DND-41 (cell line): ENCODE measurements at regions not wholly inside any gene's neighbourhood (a gene's known extent, or its start where the extent isn't known, plus 50 kb on each side); places are given as distances from the start of the nearest gene placed in this dataset.

Source experiments
- ATAC-seq: fragments of 200-7000 bp; cut with Tn5 transposase; 3 replicates; pipeline ENCODE4 v1.9.1; 2021; ENCODE audit warnings: low read depth; ENCODE audit not compliant: insufficient read depth
- DNase-seq: peaks from one replicate; pipeline ENCODE4 v3.0.0-alpha.2; 2020
- H2AFZ ChIP-seq: 2 replicates; pipeline ENCODE4 v1.6.0; 2012; ENCODE audit warnings: low read depth, low read length
- H3K27ac ChIP-seq: 2 replicates; pipeline ENCODE4 v1.5.1; 2012; ENCODE audit warnings: low read length, inconsistent platforms
- H3K27me3 ChIP-seq: fragments of 200-600 bp; sonication (generic); 2 replicates; pipeline ENCODE4 v1.6.0; 2012; ENCODE audit warnings: low read length, mild to moderate bottlenecking, inconsistent platforms; ENCODE audit not compliant: insufficient read depth, poor library complexity
- H3K36me3 ChIP-seq: 2 replicates; pipeline ENCODE4 v1.5.1; 2012; ENCODE audit warnings: low read length, inconsistent platforms; ENCODE audit not compliant: insufficient read depth
- H3K4me1 ChIP-seq: 2 replicates; pipeline ENCODE4 v1.5.1; 2012; ENCODE audit warnings: mild to moderate bottlenecking, low read length; ENCODE audit not compliant: insufficient read depth
- H3K4me2 ChIP-seq: 2 replicates; pipeline ENCODE4 v1.6.0; 2012; ENCODE audit warnings: mild to moderate bottlenecking, moderate library complexity, low read length, inconsistent platforms; ENCODE audit not compliant: insufficient read depth
- H3K4me3 ChIP-seq, 2 experiments: fragments of 200-600 bp in 1 of 2; shearing (Covaris generic) in 1 of 2; 2 replicates each; pipeline ENCODE4 v1.5.1; 2012 to 2016; ENCODE audit warnings: inconsistent platforms in 2 of 2, low read length in 2 of 2, mild to moderate bottlenecking in 2 of 2, low read depth in 1 of 2, moderate library complexity in 1 of 2
- H3K79me2 ChIP-seq: 2 replicates; pipeline ENCODE4 v1.6.0; 2012; ENCODE audit warnings: low read length, inconsistent platforms; ENCODE audit not compliant: insufficient read depth
- H3K9ac ChIP-seq: 2 replicates; pipeline ENCODE4 v1.6.0; 2012; ENCODE audit warnings: low read depth, mild to moderate bottlenecking, inconsistent platforms, low read length, moderate library complexity
- H3K9me3 ChIP-seq: 2 replicates; pipeline ENCODE4 v1.5.1; 2012; ENCODE audit warnings: low read length, moderate library complexity, mild to moderate bottlenecking, inconsistent platforms; ENCODE audit not compliant: insufficient read depth, severe bottlenecking
- H4K20me1 ChIP-seq: 2 replicates; pipeline ENCODE4 v1.6.0; 2012; ENCODE audit warnings: low read length; ENCODE audit not compliant: insufficient read depth
- EZH2 ChIP-seq: IDR thresholded peaks from 3 replicates; pipeline ENCODE4 v1.6.1; 2012; ENCODE audit warnings: borderline replicate concordance, low read depth, mild to moderate bottlenecking, moderate library complexity, low read length, inconsistent platforms; ENCODE audit not compliant: severe bottlenecking
- TF ChIP-seq, protein P1 (sequence below): IDR thresholded peaks from 2 replicates; pipeline ENCODE4 v1.5.1; 2012; ENCODE audit warnings: borderline replicate concordance, low read length, moderate library complexity, mild to moderate bottlenecking; ENCODE audit not compliant: poor library complexity, severe bottlenecking; ENCODE audit errors: extremely low read depth

DNA sequence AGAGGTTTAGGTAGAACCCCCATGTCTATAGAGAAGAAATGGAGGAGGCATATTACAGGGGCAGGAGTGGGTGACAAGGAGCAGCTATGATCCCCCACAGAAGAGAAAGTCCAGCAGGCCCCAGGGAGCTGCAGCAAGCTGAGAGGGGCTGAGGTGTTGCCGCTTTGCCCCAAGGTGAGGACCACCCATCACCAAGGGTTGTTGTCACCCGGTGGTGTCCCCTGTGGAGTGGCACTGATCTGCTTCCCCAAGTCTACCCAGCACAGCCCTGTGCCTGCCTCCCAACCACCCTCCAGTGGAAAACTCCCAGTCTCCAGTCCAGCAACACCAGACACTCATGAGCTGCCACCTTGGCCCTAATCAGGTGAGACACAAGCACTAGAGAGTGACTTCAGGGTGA is 149.3 kb upstream of the NOCT start:
- TF ChIP-seq, protein P1, sequence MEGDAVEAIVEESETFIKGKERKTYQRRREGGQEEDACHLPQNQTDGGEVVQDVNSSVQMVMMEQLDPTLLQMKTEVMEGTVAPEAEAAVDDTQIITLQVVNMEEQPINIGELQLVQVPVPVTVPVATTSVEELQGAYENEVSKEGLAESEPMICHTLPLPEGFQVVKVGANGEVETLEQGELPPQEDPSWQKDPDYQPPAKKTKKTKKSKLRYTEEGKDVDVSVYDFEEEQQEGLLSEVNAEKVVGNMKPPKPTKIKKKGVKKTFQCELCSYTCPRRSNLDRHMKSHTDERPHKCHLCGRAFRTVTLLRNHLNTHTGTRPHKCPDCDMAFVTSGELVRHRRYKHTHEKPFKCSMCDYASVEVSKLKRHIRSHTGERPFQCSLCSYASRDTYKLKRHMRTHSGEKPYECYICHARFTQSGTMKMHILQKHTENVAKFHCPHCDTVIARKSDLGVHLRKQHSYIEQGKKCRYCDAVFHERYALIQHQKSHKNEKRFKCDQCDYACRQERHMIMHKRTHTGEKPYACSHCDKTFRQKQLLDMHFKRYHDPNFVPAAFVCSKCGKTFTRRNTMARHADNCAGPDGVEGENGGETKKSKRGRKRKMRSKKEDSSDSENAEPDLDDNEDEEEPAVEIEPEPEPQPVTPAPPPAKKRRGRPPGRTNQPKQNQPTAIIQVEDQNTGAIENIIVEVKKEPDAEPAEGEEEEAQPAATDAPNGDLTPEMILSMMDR: no peak
- no peak for TF ChIP-seq EZH2
- H2AFZ ChIP-seq: no peak overlapping the region
- H3K36me3 ChIP-seq: no peaks in the 10 kb centered on the region
- H3K4me2 ChIP-seq: no peak overlapping the region
- H3K27me3 ChIP-seq: no peaks in the 10 kb centered on the region
- H3K4me1 ChIP-seq: no peaks in the 10 kb centered on the region
- no peaks in the 10 kb centered on the region for H4K20me1 ChIP-seq
- ATAC-seq: 0 out of 3 replicates have a peak, but pooled peaks have one; percentile 15
- no peak overlapping the region for H3K4me3 ChIP-seq
- H3K9me3 ChIP-seq: no peaks in the 10 kb centered on the region
- no peak overlapping the region for H3K9ac ChIP-seq
- no peak overlapping the region for H3K27ac ChIP-seq
- DNase-seq: no peak
- H3K79me2 ChIP-seq: no peaks in the 10 kb centered on the region

DNA sequence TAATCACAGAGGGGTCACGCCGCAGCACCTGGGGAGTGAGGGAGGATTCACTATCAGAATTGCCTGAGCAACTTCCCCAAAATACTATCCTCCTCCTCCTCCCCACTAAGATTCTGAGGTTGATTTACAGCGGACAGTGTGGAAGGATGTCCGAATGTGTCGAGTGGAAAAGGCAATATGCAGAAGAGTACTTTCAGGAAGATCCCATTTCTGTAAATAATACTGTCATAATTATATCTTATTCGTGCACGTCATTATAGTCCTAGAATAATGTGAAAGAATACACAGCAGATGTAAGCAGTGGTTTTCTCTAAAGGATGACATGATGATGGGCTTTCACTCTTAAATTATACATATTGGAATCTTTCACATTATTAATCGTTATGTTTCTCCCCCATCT is 149.8 kb upstream of the NOCT start:
- no peak overlapping the region for H3K4me2 ChIP-seq
- DNase-seq (no peak), ATAC-seq (no peak)
- H3K9me3 ChIP-seq: no peaks in the 10 kb centered on the region
- H3K9ac ChIP-seq: no peak overlapping the region
- no peaks in the 10 kb centered on the region for H3K4me1 ChIP-seq
- no peak overlapping the region for H3K4me3 ChIP-seq
- no peaks in the 10 kb centered on the region for H3K79me2 ChIP-seq
- H3K27ac ChIP-seq: no peak overlapping the region
- H3K27me3 ChIP-seq: no peaks in the 10 kb centered on the region
- H4K20me1 ChIP-seq: no peaks in the 10 kb centered on the region
- H3K36me3 ChIP-seq: no peaks in the 10 kb centered on the region
- no peak overlapping the region for H2AFZ ChIP-seq
- no peak for TF ChIP-seq EZH2
- TF ChIP-seq, protein P1: no peak

DNA sequence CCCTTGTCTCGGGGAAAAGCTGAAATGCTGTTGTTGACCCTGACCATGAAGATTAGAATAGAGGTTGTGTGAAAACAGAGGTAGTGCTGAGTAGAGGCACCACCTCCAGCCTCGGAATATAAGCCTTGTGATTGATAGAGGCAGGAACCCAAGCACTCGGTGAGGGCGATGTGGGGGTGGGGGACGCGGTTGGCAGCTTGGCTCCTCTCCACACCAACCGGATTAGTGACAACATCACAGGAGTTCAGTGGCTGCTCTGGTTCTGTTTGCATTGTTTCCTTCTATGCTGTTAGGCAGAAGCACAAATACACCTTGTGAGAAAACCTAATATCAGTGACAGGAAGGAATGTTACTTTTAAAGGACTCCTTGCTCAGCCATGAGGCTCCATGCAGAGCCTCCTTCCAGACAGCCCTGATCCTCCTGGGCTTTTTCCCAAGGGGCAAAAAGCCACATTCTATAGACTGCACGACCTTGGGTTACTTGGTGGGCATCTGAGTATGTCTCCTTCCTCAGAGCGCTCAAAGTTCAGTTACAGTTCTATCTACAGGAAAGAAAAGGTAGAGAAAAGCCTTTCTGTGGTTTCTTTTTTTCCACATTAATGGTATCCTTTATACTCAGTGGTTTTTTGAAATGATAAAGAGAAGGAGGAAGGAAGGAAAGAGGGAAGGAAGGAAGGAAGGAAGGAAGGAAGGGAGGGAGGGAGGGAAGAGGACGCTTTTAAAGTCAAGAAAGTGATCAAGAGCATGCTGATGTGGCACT is 150.4 kb upstream of the NOCT start:
- no peaks in the 10 kb centered on the region for H3K9me3 ChIP-seq
- H2AFZ ChIP-seq: no peak overlapping the region
- ATAC-seq (peak; percentile 39; the same call in 1 of the 3 replicates), DNase-seq (no peak)
- TF ChIP-seq, protein P1: no peak
- no peak for TF ChIP-seq EZH2
- H4K20me1 ChIP-seq: no peaks in the 10 kb centered on the region
- H3K36me3 ChIP-seq: no peaks in the 10 kb centered on the region
- no peak overlapping the region for H3K4me3 ChIP-seq
- H3K9ac ChIP-seq: no peak overlapping the region
- H3K27me3 ChIP-seq: no peaks in the 10 kb centered on the region
- H3K4me1 ChIP-seq: no peaks in the 10 kb centered on the region
- no peaks in the 10 kb centered on the region for H3K79me2 ChIP-seq
- H3K4me2 ChIP-seq: no peak overlapping the region
- H3K27ac ChIP-seq: no peak overlapping the region

DNA sequence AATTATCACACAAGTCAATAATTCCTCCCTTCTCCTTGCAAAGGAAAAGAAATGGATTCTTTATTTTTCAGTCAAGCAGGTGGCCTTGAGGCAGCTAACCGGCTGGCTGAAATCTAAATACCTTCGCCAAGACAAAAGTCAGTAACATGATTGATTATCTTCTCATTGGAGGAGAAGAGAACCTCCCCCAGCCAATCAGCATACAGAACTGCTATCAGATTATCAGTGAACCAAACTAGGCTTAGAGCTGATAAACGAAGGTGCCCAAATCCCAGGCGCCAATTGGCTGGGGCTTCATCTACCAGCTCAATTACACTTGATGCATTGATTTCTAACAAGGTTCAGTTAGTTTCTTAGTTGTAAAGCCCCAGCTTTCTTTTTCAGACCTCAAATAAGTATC is 152.4 kb upstream of the NOCT start:
- Histone ChIP-seq H3K79me2 (no peaks in the 10 kb centered on the region), H3K9me3 (no peaks in the 10 kb centered on the region), H4K20me1 (no peaks in the 10 kb centered on the region), H2AFZ (no peak overlapping the region), H3K4me3 (no peak overlapping the region), H3K27me3 (peaks cover 1% of the 10 kb centered on the region), H3K36me3 (no peaks in the 10 kb centered on the region), H3K4me1 (no peaks in the 10 kb centered on the region), H3K9ac (no peak overlapping the region), H3K4me2 (no peak overlapping the region), H3K27ac (no peak overlapping the region)
- no peak for TF ChIP-seq EZH2
- TF ChIP-seq, protein P1: no peak
- DNase-seq (no peak), ATAC-seq (no peak)
